ENCODE measurements at regions not wholly inside any gene's neighbourhood (a gene's known extent, or its start where the extent isn't known, plus 50 kb on each side); places are given as distances from the start of the nearest gene placed in this dataset.
A peak's percentile ranks its signal among the peaks of the same experiment; 100 is the strongest.

DNA sequence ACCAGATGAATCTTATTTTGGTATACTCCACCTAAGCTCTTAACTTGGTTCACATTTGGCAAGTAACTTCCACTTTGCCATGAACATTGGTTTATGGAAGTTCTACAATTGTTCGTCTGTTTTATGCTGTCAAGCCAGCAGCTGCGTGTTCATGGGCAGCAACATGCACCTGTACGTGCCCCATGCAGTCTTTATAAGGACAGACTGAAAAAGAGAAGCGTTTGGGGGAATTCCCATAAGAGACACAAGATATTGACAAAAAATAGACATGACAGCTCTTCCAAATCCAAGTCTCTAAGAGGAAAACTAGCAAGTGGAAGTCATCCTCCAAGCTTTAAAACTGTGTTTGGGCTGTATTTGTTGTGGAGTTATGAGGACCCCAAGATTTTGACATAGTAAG is 151.6 kb downstream of the SLC16A9 start:
- intact Hi-C loops (cut with DNase I): no loop called here
- DNase-seq: no peak

DNA sequence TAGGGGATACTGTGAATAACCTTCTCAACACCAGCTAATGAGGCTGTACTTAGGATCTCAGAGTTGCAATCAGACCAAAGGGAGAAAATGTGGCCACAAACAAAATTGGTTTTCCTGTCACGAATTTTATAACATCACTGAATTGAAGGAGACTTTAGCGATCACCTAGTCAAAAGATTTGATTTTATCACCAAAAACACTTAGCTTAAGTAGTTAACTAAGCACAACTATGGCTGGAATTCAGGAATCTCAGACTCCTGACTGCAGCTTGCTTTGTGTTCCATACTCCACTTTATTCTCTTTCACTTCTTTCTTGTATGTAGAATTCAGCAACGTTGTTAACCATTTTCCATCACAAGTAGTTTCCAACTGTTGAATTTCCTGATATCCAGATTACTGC is 152.0 kb downstream of the SLC16A9 start:
- DNase-seq: no peak

DNA sequence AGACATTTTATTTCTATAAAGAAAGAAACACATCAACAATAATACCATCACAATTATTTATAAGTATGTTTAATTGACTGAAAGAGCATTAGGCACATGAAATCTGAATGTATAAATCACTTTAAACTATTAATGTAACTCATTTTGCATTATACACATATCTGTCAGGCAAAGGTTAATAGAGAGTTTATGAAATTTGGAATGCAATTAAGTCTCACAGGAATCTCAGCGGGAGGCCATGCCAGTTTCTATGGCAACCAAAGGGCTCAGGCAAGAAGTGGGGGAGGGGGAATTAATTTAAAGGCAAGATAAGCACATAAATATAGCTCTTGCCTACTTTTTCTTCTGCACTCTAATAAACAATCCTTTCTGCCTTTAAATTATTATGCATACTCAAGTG is 152.6 kb downstream of the SLC16A9 start:
- intact Hi-C loops (cut with DNase I): no loop called here
- peak in 5 of 42 donors; percentile 13 to 45 (median 21) for DNase-seq

More for the DNA sequence above, 152.0 kb downstream of the SLC16A9 start:
- intact Hi-C loops (cut with DNase I): no loop called here

DNA sequence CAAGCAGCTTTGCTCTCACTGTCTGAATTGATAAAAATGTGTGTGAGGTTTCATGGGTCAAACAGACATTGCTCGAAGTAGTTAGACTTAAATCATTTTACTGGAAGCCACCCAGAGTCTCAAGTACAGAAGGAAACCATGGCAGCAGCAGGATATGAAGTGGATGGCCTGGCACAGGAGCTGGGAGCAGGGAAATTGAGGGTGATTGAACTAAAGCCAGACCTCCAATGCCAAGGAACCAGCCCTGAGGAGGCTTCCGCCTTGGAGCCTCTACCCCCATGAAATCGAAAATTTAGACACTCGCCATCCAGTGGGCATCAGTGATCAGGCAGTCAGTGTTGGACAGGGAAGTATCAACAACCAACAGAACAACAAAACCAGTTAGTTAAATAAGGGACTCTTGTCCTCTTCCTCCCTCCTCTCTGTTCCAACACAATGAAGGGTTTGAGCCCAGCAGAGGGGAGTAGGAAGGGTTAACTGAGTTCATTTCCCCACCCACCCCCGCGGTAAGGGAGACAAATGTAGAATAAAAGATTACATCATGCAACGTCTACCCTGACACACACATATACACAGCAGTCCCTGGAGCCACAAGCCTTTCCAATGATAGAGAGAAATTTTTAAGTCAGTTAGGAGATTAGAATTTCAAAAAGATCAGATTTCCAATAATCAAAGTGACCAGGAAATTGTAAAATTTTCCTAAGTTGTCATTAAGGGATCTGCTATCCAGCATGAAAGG is 156.3 kb downstream of the SLC16A9 start:
- DNase-seq: peak in 20 of 42 donors; percentile 1 to 61 (median 21)
- intact Hi-C loops (cut with DNase I): no loop called here

DNA sequence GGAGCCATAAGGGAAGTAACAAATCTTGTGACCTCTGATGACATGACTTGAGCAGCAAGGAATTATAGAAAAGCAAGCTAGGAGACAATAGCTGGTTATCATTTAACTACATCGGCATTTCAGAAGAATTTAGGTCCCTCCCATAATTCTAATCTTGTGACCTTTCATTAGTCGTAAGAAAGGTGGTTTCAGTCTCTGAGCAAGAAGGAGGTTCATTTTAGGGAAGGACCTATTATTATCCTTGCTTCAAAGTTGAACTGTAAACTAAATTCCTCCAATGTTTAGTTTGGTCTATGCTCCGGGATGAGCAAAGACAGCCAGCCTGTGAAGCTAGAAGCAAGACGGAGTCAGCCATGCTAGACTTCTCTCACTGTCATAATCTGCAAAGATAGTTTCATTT is 159.6 kb downstream of the SLC16A9 start:
- no peak for DNase-seq
- intact Hi-C loops (cut with DNase I): no loop called here

DNA sequence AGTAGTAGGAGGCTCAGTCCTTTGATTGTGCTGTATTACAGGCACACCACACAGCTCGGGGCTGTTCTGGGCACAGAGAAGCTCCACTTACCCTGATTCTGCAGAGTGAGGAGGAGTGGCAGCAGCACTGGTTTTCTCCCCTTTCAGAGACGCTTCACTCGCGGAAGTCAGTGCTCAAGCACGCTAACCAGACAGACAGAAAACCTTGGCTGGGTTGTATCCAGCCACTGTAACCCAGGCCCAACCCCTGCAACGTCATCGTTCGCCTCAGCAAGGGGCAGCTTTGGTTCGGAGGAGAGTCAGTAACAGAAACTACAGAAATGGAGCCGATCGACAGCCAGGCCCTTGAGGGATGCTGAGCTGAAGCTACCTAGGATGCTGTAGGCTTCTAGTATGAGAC is 171.0 kb downstream of the SLC16A9 start:
- intact Hi-C loops (cut with DNase I): no loop called here
- DNase-seq: no peak

DNA sequence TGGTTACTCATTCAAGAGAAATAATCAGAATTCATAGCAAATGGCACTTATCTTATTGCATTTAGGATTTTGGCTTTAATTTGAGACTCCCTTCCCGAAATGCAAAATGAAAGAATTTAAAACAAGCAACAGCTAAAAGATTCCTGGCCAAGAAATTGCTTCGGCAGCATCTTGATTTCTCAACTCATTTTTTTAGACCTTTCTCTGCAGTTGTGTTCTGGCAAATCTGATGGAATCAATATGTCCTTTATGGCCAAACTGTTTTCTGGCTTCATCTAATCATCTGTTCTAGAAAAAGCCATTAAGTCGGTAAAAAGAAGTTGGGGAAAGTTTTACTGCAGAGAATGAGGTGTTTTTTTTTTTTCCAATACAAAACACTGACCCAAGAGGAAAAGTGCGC is 172.1 kb downstream of the SLC16A9 start:
- intact Hi-C loops (cut with DNase I): no loop called here
- no peak for DNase-seq

DNA sequence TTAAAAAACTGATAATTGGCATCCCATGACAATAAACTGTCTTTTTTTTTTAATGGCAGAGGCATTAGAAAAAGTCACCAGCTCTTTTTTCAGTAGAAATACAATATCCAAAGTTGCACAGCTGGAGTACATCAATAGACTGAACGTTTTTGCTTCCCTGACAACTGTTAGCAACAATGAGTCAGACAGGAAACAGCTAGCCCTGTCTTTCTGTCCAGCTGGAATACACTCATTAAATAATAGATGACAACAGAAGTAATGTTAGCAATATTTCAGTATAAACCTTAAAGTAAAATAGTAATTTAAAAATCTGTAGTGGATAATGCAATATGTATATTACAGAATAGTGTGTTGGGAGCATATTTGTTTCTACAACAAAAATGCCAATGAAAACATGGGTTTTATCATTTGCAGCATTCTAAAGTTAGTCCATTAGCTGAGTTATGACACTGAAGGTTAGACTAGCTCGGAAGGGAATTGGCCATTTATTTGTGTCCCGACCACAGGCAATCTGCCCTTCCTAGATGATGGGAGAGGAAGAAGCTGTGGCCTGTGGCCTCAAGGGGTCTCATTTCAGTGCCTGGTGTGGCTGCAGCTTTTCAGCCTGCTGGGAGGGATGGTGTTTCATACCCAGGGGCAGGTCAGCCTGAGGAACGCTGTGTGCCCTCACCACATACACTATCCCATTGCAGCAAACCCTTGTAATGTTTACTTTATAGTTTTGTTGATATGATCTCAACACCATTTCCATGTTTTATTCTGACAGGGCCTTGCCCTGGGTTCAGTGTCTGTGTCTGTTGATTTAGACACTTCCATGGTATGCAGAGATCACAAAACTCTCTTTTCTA is 173.3 kb downstream of the SLC16A9 start:
- DNase-seq: no peak
- intact Hi-C loops (cut with DNase I): no loop called here

DNA sequence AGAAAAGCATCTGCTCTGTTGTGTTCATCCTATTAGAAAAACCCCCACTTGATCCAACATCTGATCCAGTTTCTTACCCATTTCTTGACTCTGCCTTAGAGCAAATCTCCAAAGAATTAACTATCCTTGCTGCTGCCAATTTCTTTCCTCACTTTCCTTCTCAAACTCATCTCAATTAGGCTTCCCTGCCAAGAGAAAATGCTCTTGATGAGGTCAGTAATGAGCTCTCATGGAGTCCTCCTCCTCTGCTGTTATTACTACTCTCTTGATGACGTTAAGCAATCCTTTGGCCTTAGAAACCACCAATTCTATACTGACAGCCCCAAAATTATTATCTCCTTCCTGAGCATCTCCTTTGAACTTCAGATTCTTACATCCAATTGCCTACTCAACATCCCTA is 162.0 kb upstream of the FAM13C start:
- intact Hi-C loops (cut with DNase I): no loop called here
- DNase-seq: no peak

DNA sequence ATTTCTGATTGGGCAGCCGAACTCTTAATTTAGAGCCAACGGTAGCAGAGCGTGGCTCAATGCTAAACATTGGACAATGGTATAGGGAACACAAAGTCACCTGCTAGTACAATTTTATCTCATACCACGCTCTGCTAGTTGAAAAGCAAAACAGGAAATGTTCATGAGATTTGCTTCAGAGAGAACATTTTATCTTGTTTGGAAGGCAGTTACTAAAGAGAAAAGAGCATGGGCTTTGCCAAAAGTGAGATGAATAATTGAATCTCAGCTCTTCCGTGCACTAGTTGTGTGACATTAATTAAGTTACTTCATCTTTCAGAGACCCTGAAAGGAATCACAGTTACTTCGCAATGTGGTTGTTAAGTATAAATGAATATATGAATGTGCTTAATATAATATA is 161.5 kb upstream of the FAM13C start:
- no peak for DNase-seq
- intact Hi-C loops (cut with DNase I): no loop called here

DNA sequence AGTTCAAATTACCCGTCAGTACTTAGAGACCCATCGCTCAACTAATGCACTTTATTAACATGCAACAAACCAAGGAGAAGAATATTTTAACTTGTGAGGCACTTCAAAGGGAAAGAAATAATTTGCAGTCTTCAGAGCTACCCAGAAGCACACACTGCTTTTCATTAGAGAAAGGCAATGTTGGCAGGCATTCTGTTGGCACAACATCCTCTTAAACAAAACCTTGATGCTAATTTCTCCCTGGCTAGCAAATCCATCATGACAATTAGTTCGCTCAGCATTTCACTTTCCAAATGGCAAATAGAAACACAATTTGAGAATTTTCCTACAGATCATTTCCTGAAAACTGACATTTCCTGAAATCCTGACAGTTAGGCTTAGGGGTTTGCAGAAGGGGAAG is 155.6 kb upstream of the FAM13C start:
- DNase-seq: peak in 12 of 42 donors; percentile 15 to 55 (median 22)
- intact Hi-C loops (cut with DNase I): no loop called here

DNA sequence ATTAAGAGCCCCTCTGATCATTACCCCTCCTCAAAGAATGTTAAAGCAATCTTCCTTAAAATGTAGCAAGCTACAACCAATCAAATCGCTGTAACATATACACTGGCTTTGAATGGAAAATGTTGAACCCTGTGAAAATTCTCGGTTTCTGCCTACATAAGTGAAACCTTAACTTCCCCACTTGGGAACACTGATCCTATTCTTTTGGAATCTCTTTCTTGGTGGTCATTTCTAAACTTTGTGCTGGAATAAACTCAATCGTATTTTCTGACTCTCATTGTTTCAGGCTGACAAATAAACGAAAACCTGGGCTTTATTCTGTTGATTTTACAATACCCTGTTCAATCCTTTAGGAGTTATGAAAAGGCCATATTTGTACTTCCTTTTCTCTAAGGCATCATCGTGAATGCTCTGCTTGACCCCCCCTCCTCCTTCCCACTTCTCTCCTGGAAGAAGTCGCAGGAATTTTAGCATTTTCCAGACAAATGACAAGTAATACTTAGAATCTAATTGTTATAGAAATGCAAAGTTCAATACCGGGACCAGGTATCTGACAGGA is 155.1 kb upstream of the FAM13C start:
- no peak for DNase-seq
- intact Hi-C loops (cut with DNase I): no loop called here

DNA sequence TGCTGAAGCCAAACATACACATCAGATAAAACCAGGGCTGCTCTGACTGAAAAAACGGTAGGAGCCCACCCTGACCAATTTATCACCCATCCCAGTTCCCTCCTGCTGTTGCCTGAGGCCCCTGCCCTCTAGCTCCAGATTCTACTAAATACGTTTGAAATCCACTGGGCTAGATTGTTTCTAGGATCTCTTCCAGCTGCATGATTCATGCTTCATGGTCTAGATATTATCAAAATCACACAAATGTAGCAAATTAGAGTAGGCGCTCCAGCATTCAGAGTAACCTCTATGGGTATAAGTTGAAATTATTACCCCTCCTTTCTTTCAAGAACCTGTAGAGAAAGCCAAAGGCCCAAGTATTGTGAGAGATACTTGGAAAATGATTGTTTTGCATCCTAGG is 151.2 kb upstream of the FAM13C start:
- intact Hi-C loops (cut with DNase I): no loop called here
- DNase-seq: no peak

DNA sequence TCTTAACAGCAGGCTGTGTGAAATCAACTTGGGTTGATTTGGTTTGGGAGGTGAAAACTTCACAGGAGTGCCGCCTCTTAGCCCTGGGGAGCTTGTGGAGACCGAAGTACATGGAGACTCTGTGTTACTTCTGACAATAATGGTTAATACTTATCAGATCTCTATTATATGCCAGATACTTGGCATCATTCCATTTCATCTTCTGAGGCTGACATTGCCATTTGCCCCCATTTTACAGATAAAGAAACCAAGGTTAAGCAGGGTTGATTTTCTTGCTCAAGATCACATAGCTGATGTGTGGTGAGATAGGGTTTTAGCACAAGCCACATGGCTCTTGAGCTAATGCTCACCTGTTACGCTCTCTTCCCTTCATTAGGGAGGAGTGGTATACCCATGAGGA is 150.6 kb upstream of the FAM13C start:
- intact Hi-C loops (cut with DNase I): no loop called here
- no peak for DNase-seq

DNA sequence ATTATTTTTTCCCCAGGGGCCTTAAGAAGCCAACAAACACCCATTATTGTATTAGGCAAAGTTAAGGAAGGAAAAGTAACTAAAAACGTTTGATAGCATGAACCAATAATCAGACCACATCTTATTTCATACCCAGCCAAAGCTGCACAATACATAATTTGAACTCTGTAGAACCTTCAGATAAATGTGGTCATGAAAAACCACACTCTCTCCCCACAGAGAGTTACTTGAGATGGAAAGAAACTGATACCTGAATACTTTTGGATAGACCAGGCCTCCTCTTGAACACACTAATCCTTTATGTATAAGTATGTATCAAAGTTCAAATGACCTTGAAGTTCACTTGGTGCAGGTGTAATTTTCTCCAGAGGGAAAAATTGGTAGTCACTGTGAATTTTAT is 146.6 kb upstream of the FAM13C start:
- intact Hi-C loops (cut with DNase I): no loop called here
- no peak for DNase-seq

DNA sequence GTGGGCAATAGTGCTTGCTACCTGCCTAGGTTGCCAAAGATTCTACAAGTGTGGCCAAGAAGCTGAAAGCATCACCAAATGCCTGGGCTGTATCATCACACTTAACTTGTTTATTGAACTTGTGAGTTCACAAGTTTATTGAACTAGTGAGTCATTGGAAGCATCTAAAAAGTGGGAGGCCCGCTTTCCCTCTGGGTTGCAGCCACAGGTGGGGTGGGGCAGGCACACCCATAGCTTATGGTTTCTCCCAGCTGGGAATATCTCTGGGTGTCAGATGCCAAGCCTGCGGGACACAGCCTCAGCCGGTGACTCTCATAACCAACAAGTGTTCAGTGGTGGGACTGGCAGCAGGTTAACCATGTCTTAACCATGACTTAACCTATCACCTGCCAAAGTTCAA is 145.9 kb upstream of the FAM13C start:
- intact Hi-C loops (cut with DNase I): no loop called here
- no peak for DNase-seq

DNA sequence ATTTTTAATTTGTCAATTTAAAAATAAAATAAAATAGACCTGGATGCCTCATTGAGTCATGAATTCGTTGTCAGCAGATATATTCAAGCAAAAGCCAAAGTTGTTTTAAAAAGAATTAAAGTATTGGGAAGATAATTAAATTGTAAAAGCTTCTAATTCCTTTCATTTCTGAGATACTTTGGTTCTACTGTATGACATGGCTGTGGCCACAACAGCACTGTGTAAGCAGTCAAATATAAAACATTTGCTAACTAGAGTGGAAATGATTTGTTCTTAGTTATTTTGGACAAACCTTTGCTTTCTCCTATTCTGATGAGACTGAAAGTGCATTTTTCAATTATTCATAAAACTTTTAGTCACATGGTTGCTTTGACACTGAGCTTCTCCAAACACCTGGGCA is 143.6 kb upstream of the FAM13C start:
- intact Hi-C loops (cut with DNase I): no loop called here
- DNase-seq: no peak

DNA sequence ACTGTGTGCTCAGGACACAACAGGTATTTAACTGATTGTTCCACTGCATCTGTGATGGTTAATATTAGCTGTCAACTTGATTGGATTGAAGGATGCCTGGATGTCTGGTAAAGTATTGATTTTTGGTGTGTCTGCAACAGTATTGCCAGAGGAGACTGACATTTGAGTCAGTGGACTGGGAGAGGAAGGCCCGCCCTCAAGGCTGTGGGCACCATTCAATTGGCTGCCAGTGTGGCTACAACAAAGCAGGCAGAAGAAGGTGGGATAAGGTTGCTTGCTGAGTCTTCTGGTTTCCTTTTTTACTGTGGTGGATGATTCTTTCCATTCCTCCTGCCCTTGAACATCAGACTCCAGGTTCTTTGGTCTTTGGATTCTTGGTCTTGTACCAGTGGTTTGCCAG is 137.1 kb upstream of the FAM13C start:
- intact Hi-C loops (cut with DNase I): no loop called here
- no peak for DNase-seq

DNA sequence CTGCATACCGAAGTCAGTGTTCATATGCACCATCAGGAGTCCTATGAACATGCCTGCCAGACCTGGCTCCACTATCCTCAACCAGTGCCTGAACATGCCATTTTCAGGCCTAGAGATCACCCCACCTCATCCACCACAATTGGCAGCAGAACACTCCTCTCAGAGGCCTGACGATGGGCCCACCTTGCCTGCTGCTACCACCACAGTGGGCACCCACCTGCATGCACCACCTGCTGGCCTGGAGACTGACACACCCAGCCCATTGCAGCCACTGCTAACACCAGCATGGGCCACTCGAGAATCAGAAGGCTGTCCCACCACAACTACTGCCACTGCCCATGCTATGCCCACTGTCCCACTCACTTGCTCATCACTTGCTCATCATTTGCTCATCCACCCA is 130.7 kb upstream of the FAM13C start:
- intact Hi-C loops (cut with DNase I): no loop called here
- DNase-seq: no peak

DNA sequence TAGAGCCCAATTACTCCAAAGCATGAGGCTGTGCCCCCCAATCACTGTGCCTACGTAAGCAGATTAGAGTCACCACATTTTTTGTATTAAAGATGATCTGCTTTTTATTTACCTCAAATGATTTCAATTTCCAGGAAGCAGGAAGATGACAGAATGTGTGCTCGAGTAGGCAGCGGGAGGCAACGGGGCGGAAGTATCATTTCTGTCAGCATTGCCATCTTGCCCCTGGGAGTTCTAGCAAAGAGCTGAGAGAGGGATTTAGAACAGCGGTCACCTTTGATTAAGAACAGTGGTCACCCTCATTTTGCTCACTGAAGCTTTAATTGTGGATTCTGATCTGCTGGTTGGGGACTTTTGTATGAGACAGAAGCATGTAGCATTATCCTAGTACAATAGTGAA is 117.1 kb upstream of the FAM13C start:
- no peak for DNase-seq
- intact Hi-C loops (cut with DNase I): no loop called here

DNA sequence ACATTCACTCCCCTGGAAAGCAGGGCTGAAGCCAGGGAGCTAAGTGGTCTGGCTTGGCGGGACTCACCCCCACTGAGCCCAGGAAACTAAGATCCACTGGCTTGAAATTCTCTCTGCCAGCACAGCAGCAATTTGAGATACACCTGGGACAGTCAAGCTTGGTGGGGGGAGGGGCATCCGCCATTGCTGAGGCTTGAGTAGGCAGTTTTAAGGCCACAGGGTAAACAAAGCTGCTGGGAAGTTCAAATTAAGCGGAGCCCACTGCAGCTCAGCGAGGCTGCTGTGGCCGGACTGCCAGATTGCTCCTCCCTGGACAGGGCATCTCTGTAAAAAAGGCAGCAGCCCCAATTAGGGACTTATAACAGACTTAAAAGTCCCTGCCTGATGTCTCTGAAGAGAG is 108.2 kb upstream of the FAM13C start:
- DNase-seq: no peak
- intact Hi-C loops (cut with DNase I): no loop called here
